ENCODE measurements at regions not wholly inside any gene's neighbourhood (a gene's known extent, or its start where the extent isn't known, plus 50 kb on each side); places are given as distances from the start of the nearest gene placed in this dataset.

DNA sequence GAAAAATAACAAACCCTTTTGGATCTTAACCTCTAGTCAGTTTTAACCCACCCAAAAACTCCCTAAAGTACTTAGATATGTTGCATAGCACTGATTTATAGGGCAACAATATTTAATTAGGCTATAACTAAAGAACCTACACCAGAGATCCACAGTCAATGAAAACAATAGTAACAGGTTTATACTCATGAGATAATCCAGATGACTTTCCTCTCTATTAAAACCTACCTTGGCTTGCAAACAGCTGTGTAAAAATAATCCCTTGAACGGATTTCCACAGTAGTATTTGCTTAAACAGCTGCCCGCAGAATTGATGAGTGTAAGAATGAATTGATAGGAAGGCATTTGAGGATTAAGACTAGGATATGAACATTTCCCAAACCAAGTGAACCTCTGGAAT, 104.3 kb upstream of the PTPRR start:
- Histone ChIP-seq H3K79me2 (replicated peaks; ENCODE audit: insufficient read depth) (no peaks in the 10 kb centered on the region), H3K27ac (ENCODE audit: low read depth) (no peak overlapping the region), H3K27me3 (ENCODE audit: insufficient read depth) (no peaks in the 10 kb centered on the region), H2AFZ (no peak overlapping the region), H3F3A (replicated peaks; ENCODE audit: low read depth) (no peaks in the 10 kb centered on the region), H4K20me1 (replicated peaks; ENCODE audit: insufficient read depth) (no peaks in the 10 kb centered on the region), H3K4me3 (no peak overlapping the region), H3K4me2 (no peak overlapping the region), H3K36me3 (ENCODE audit: insufficient read depth) (no peaks in the 10 kb centered on the region), H3K9me2 (ENCODE audit: insufficient read depth) (peaks cover 15% of the 10 kb centered on the region), H3K4me1 (ENCODE audit: insufficient read depth) (peaks cover 27% of the 10 kb centered on the region)
- H3K36me3 Mint-ChIP-seq (ENCODE audit: low read depth): no peaks in the 10 kb centered on the region
- H3K4me3 Mint-ChIP-seq: no peak overlapping the region
- DNase-seq (ENCODE audit: low spot score): no peak
- TF ChIP-seq, protein P1, sequence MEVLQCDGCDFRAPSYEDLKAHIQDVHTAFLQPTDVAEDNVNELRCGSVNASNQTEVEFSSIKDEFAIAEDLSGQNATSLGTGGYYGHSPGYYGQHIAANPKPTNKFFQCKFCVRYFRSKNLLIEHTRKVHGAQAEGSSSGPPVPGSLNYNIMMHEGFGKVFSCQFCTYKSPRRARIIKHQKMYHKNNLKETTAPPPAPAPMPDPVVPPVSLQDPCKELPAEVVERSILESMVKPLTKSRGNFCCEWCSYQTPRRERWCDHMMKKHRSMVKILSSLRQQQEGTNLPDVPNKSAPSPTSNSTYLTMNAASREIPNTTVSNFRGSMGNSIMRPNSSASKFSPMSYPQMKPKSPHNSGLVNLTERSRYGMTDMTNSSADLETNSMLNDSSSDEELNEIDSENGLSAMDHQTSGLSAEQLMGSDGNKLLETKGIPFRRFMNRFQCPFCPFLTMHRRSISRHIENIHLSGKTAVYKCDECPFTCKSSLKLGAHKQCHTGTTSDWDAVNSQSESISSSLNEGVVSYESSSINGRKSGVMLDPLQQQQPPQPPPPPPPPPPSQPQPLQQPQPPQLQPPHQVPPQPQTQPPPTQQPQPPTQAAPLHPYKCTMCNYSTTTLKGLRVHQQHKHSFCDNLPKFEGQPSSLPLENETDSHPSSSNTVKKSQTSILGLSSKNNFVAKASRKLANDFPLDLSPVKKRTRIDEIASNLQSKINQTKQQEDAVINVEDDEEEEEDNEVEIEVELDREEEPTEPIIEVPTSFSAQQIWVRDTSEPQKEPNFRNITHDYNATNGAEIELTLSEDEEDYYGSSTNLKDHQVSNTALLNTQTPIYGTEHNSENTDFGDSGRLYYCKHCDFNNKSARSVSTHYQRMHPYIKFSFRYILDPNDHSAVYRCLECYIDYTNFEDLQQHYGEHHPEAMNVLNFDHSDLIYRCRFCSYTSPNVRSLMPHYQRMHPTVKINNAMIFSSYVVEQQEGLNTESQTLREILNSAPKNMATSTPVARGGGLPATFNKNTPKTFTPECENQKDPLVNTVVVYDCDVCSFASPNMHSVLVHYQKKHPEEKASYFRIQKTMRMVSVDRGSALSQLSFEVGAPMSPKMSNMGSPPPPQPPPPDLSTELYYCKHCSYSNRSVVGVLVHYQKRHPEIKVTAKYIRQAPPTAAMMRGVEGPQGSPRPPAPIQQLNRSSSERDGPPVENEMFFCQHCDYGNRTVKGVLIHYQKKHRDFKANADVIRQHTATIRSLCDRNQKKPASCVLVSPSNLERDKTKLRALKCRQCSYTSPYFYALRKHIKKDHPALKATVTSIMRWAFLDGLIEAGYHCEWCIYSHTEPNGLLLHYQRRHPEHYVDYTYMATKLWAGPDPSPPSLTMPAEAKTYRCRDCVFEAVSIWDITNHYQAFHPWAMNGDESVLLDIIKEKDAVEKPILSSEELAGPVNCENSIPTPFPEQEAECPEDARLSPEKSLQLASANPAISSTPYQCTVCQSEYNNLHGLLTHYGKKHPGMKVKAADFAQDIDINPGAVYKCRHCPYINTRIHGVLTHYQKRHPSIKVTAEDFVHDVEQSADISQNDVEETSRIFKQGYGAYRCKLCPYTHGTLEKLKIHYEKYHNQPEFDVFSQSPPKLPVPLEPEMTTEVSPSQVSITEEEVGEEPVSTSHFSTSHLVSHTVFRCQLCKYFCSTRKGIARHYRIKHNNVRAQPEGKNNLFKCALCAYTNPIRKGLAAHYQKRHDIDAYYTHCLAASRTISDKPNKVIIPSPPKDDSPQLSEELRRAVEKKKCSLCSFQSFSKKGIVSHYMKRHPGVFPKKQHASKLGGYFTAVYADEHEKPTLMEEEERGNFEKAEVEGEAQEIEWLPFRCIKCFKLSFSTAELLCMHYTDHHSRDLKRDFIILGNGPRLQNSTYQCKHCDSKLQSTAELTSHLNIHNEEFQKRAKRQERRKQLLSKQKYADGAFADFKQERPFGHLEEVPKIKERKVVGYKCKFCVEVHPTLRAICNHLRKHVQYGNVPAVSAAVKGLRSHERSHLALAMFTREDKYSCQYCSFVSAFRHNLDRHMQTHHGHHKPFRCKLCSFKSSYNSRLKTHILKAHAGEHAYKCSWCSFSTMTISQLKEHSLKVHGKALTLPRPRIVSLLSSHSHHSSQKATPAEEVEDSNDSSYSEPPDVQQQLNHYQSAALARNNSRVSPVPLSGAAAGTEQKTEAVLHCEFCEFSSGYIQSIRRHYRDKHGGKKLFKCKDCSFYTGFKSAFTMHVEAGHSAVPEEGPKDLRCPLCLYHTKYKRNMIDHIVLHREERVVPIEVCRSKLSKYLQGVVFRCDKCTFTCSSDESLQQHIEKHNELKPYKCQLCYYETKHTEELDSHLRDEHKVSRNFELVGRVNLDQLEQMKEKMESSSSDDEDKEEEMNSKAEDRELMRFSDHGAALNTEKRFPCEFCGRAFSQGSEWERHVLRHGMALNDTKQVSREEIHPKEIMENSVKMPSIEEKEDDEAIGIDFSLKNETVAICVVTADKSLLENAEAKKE (CRISPR knock-in tag; IDR thresholded peaks at IDR 0.05): no peak
- no peak for TF ChIP-seq CREB1 (CRISPR knock-in tag; IDR thresholded peaks at IDR 0.05; ENCODE audit: low read depth)
- no peak for TF ChIP-seq JUNB (IDR thresholded peaks at IDR 0.05; ENCODE audit: unreplicated experiment)
- TF ChIP-seq, protein P2, sequence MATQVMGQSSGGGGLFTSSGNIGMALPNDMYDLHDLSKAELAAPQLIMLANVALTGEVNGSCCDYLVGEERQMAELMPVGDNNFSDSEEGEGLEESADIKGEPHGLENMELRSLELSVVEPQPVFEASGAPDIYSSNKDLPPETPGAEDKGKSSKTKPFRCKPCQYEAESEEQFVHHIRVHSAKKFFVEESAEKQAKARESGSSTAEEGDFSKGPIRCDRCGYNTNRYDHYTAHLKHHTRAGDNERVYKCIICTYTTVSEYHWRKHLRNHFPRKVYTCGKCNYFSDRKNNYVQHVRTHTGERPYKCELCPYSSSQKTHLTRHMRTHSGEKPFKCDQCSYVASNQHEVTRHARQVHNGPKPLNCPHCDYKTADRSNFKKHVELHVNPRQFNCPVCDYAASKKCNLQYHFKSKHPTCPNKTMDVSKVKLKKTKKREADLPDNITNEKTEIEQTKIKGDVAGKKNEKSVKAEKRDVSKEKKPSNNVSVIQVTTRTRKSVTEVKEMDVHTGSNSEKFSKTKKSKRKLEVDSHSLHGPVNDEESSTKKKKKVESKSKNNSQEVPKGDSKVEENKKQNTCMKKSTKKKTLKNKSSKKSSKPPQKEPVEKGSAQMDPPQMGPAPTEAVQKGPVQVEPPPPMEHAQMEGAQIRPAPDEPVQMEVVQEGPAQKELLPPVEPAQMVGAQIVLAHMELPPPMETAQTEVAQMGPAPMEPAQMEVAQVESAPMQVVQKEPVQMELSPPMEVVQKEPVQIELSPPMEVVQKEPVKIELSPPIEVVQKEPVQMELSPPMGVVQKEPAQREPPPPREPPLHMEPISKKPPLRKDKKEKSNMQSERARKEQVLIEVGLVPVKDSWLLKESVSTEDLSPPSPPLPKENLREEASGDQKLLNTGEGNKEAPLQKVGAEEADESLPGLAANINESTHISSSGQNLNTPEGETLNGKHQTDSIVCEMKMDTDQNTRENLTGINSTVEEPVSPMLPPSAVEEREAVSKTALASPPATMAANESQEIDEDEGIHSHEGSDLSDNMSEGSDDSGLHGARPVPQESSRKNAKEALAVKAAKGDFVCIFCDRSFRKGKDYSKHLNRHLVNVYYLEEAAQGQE (IDR thresholded peaks at IDR 0.05; ENCODE audit: unreplicated experiment): no peak
- TF ChIP-seq ZNF114 (CRISPR knock-in tag; IDR thresholded peaks at IDR 0.05): no peak
- no peak for TF ChIP-seq POLR2AphosphoS5 (IDR thresholded peaks at IDR 0.05; ENCODE audit: low read depth)
- no peaks in the 10 kb centered on the region; the same call in 2 of the 3 replicates for H3K9me3 Mint-ChIP-seq
- H3K27ac Mint-ChIP-seq: no peak overlapping the region
- no peaks in the 10 kb centered on the region for H3K27me3 Mint-ChIP-seq (ENCODE audit: insufficient read depth, low read depth, poor library complexity)
- ATAC-seq: no peak
- peaks cover 33% of the 10 kb centered on the region for H3K4me1 Mint-ChIP-seq
